ENCODE measurements at regions not wholly inside any gene's neighbourhood (a gene's known extent, or its start where the extent isn't known, plus 50 kb on each side); places are given as distances from the start of the nearest gene placed in this dataset.

GRCh38 chr13:31461923-31462322, 262.1 kb downstream of the B3GLCT start:
- TF ChIP-seq CTCF (IDR thresholded peaks at IDR 0.05) (no peak), POLR2A (IDR thresholded peaks at IDR 0.05) (no peak)
